Suppressor macrophage treated with lipopolysaccharide for 4 hours (primary cell): ENCODE measurements at regions not wholly inside any gene's neighbourhood (a gene's known extent, or its start where the extent isn't known, plus 50 kb on each side); places are given as distances from the start of the nearest gene placed in this dataset.

Source experiments
- DNase-seq: peaks from one replicate; pipeline ENCODE4 v3.0.0-alpha.2; 2020

DNA sequence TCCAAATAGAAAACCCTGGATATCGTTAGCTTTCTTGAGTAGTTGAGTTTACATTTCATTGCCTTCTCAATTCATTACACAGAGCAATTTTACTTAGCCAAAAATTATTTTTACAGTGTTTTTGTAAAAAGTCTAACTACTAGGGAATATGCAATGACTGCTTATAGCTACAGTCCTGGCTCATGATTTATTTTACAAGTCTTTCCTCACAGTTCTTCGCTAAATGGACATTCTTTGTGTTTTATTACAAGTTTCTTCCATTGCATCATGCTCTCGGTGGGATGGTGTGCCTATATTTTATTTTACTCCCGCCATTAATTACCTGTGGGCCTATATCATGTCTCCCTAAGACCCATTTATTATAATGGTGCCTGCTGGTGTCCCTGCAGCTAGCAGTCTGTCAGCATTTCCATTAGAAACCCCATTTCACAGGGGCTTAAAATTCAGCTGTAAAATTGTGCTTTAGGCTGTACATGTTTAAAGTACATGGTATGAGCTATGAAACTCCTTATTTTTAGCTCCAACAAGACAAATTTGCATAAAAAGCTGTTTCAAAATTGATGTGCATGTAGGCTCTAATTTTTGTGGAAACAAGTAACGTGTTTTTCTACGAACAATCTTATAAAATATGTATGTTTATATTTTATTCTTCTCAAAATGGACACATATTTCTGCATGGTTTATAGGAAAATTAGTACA, 227.4 kb downstream of the SLC7A11 start:
- DNase-seq: no peak

GRCh38 chr4:138013625-138014024, 228.5 kb downstream of the SLC7A11 start:
- DNase-seq: no peak

GRCh38 chr4:138010639-138011038, 231.5 kb downstream of the SLC7A11 start:
- no peak for DNase-seq

DNA sequence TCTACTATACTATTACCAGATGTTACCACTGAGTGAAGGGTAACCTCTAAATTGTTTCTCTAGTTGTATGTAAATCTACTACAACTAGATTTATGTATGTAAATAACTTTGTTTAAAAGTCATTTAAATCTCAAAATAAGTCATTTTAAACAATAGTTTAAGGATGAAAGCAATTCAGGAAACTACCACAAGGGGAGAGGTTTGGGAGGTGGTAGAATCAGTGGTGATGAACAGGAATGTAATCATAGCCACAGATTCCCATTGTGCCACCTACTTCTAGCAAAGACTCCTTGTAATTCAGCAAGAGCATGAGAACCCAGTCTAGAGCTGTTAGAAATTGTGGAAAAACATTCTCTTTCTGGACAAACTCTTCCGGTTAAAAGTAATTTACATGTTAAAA, 234.6 kb downstream of the SLC7A11 start:
- no peak for DNase-seq

DNA sequence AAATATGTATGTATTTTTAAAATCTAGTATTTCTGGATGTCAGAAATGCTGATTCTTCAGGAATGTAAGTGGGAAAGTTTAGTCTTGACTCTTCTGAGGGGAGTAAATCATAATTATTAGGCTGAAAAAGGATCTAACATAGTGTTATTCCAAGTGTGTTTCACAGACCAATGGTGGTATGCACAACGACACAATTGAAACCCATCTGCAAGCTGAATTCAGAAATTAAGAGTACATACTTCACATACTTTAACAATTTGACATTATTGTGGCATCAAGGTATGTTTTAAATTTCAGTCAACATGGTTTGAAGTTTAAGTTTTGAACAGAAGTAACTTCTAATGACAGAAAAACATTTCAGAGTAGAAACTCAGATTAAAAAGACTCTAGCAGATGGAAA, 236.7 kb downstream of the SLC7A11 start:
- no peak for DNase-seq

DNA sequence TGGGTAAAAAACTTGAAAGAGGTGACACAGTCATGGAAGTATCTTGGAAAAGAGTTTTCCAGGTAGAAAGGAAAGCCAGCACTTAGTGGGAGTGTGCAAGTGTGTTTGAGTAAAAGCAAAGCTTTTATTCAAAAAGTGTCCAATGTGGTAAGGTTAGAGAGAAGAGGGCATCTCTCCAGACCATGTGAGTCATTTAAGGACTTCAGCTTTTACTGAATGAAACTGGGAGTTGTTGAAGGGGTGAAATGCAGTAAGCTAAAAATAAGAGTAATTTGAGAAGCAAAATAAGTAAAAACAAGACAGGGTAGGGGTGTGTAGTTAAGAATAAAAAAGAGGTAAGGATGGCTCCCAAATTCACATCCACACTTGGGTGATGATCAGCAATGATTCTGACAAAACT, 238.9 kb downstream of the SLC7A11 start:
- DNase-seq: no peak

DNA sequence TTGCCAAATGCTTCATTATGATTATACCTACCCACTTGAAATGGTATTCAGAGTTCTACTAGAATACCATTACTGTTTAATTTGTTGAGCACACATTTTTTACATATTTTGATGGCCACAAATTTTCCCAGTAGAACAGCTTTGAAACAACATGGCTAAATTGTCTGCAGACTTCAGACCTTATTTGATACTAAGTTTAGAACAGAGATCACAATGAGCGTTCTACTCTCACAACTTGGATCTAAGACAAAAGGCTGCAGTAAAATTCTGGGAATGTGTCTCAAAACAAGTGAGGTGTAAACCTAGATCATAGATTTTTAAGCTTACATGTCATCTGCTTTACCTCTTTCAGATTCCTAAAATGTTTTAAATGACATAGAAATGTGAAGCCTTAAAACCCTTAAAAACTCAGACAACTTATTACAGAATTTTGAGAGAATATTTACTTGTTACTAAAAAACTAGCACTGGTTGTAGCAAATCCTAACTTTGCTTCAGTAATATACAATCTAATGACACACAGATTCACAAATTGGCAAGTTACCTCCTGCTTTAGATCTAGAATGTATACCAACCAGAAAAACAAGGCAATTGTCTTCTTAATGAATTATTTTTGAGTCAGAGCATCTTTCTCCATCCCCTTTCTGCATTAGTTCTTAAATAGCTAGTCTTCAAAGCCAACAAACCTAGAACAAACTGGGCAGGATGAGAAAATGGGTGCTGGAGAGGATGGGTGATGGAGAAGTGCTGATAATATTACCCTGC, 243.3 kb downstream of the SLC7A11 start:
- DNase-seq: no peak

GRCh38 chr4:137997496-137997895, 244.7 kb downstream of the SLC7A11 start:
- no peak for DNase-seq

GRCh38 chr4:137994853-137995252, 247.3 kb downstream of the SLC7A11 start:
- DNase-seq: no peak

- DNase-seq: no peak
These were observed 248.9 kb downstream of the SLC7A11 start for GRCh38 chr4:137993232-137993631.

DNA sequence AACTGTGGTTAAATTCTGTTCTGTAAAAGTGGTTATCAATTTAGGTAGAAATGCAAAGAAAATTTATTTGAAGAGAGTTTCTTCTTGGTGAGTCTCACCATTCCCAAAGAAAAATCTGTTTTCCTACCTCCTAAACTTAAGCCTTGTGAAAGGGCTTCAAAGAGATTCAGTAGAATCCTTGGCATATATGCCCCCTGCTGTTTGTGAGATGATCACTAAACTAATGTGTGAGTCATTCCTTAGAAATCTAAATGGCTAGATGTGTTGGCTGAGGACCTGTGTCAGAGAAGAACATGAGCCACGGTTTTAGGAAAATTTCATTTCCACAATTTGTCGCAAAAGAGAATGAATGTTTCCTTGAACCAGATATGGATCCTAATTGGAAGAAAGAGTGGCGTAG, 260.9 kb downstream of the SLC7A11 start:
- no peak for DNase-seq

DNA sequence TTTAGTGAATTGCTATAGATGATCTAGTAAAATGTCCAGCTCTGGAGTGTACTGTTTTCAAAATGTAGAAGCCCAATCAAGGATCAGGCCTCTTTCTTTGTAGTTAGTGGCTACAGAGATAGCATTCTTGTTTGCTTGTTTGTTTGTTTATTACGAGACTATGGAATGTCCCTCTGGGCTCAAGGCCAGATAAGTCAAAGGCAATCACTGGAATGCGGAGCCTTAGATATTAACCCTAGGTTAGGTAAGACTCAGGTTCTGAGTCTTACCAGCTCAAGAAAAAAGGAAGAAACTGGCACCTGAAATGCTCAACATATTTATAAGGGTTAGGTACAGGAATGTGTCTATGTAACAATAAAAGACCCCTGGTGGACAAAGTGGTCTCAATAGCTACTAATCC, 261.5 kb downstream of the SLC7A11 start:
- no peak for DNase-seq

DNA sequence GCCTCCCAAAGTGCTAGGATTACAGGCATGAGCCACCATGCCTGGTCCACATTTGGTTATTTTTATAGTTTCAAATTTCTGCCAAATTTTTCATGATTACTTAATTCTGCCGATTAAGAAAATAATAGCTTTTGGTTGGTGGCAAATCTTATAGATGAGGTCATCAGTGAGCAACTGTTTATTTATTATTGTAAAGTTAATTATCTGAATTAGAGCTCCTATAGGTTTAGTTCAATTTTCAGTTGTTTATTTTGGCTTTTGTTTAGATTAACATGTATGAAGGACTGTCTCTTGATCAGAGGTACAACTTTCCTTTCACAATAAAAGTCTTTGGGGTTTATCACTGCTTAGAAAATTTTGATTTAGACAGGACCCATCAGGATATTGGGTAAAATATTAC, 262.2 kb downstream of the SLC7A11 start:
- DNase-seq: no peak

DNA sequence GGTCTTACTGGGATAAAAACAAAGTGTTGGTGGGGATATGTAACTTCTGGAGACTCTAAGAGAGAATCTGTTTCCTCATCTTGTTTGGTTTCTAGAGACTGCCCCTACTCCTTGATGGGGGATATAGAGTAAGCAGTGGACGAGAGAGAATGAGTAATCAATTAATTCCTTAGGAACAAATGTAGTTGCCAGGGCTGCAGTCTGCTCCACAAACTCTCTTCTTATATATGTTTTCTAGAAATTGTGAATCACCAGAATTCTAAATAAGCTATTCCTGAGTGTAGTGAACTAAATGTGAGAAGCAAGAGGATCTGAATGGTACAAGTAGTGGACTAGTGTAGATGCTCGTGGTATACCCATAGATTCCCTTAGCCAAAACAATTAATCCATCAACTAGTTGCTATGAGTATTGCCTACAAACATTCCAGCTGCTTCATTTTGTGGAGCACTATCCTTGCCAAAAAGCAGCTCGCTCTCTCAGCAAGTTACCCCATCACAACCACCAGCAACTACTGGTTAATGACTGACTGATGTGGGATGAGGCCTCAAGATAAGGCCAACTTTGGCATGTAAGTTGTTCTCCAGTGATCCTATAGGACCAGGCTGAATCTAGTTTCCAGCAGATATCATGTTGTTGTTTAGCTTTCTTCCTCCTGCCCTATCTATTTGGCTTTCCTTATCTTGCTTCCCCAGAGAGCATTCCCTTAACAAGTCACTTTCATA, 273.0 kb downstream of the SLC7A11 start:
- DNase-seq: no peak

DNA sequence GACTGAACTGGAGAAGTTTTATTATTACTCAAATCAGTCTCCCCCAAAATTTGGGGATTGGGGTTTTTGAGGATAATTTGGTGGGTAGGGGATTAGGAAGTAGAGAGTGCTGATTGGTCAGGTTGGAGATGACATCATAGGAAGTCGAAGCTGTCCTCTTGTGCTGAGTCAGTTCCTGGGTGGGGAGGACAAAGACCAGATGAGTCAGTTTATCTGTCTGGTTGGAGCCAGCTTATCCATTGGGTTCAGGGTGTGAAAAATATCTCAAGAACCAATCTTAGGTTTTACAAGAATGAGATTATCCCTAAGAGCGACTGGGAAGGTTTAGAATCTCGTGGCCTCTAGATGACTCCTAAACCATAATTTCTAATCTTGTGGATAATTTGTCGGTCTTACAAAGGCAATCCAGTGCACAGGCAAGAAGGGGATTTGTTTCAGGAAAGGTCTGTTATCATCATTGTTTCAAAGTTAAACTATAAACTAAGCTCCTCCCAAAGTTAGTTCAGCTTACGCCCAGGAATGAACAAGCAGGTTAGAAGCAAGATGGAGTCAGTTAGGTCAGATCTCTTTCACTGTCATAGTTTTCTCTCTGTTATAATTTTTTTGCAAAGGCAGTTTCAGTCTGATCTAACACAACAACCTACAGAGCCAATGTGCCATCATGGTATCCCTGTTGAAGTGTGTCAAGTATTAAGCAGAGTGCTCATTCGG, 274.5 kb downstream of the SLC7A11 start:
- no peak for DNase-seq

DNA sequence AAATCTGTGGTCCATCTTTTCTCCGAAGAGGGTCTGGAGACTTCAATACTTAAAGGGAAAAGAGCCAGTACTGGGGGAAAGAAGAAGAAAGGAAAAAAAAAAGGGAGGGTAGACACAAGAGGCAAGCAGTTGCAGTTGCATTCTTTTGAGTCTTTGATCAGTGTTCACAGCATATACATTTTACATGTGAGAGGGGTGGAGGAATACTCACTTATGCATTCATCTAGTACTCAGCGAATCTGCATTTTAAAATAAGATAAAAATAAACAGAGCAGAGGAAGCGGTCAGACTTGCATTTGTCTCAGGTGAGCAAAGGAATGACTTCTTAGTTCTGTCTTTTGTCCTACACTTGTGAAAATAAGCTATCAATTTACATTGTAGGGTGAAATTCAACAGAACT, 275.6 kb downstream of the SLC7A11 start:
- no peak for DNase-seq

GRCh38 chr4:137961051-137961438, 281.1 kb downstream of the SLC7A11 start:
- no peak for DNase-seq

- no peak for DNase-seq
These were observed 281.6 kb downstream of the SLC7A11 start for GRCh38 chr4:137960371-137961050.

GRCh38 chr4:137957806-137958205, 284.3 kb downstream of the SLC7A11 start:
- DNase-seq: no peak

GRCh38 chr4:137956256-137956655, 285.9 kb downstream of the SLC7A11 start:
- no peak for DNase-seq

- DNase-seq: no peak
These were observed 286.6 kb downstream of the SLC7A11 start for GRCh38 chr4:137955595-137955994.

DNA sequence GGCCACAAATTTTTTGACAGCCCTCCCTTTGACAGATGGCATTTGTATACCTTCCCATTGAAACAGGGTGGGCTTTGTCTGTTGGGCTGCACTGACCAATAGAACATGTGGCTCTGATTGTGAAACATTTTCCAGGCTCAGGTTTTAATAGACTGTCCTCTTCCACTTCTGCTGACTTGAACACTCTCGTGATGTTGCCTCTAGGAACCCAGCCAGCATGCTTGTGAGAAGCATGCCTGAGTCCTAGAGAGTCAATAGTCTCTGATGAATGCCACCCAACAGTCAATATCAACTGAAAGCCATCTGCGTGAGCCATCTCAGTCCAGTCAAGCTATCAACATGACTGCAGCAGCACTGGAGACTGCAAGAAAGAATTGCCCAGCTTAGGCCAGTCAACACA, 290.0 kb downstream of the SLC7A11 start:
- no peak for DNase-seq

DNA sequence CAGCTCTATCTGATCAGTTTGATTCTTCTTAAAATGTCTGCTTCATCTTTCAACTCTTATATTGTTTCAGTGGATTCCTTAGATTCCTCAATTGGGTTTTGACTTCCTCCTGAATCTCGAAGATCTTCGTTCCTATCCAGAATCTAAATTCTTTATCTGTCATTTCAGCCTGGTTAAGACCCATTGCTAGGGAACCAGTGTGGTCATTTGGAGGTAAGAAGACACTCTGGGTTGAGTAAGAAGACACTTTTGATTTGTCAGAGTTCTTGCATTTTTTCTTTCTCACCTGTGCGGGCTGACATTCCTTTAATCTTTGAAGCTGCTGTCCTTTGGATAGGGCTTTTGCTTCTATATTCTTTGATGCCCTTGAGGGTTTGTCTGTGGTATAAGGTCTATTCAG, 291.9 kb downstream of the SLC7A11 start:
- no peak for DNase-seq
